ENCODE measurements at regions not wholly inside any gene's neighbourhood (a gene's known extent, or its start where the extent isn't known, plus 50 kb on each side); places are given as distances from the start of the nearest gene placed in this dataset.

DNA sequence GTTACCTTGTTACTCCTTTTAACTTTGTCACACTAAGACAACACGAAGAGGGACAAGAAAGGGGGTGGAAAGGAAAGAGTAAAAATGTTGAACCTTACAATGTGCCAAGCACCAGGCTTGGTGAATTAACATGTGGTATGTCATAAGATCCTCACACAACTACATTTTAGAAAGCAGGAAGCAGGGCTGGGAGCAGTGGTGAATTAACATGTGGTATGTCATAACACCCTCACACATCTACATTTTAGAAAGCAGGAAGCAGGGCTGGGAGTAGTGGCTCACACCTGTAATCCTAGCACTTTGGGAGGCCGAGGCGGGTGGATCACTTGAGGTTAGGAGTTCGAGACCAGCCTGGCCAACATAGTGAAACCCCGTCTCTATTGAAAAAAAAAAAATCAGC is 159.3 kb upstream of the CHAC2 start:
- TF ChIP-seq, protein P1, sequence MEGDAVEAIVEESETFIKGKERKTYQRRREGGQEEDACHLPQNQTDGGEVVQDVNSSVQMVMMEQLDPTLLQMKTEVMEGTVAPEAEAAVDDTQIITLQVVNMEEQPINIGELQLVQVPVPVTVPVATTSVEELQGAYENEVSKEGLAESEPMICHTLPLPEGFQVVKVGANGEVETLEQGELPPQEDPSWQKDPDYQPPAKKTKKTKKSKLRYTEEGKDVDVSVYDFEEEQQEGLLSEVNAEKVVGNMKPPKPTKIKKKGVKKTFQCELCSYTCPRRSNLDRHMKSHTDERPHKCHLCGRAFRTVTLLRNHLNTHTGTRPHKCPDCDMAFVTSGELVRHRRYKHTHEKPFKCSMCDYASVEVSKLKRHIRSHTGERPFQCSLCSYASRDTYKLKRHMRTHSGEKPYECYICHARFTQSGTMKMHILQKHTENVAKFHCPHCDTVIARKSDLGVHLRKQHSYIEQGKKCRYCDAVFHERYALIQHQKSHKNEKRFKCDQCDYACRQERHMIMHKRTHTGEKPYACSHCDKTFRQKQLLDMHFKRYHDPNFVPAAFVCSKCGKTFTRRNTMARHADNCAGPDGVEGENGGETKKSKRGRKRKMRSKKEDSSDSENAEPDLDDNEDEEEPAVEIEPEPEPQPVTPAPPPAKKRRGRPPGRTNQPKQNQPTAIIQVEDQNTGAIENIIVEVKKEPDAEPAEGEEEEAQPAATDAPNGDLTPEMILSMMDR (conservative IDR thresholded peaks at IDR 0.05; ENCODE audit: low read depth, low read length): no peak
- no peak for TF ChIP-seq EZH2 (IDR thresholded peaks at IDR 0.05; ENCODE audit: borderline replicate concordance, low read depth, low read length, poor library complexity, severe bottlenecking)
